ENCODE measurements at regions not wholly inside any gene's neighbourhood (a gene's known extent, or its start where the extent isn't known, plus 50 kb on each side); places are given as distances from the start of the nearest gene placed in this dataset.

DNA sequence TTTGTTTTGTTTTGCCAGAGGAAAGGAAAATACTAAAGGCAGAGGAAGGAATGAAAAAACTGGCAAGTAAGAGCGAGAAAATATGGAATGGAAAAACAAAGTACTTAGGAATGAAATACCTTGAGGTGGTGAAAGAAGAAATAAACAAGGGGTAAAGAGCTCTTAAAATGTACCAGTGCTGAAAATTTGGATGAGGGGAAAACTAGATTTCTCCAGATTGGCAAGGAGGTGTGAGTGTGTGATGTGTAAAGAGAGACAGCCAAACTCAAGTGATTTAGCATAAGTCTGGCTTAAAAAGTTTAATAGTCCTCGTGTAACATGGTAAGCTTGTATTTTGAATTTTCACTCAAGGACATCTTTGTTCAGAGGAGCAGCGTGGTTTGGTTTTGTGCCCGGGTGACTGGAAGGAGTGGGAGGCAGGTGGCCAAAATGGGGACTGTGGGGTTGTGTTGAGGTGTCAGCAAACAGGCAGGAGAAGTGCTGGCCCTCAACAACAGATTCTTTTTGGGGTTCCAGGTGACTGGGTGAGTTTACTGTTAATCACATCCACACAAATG is 102.7 kb downstream of the DACT1 start:
- H3K4me2 ChIP-seq (ENCODE audit: low read depth, low read length) = no peak overlapping the region
- BruUV-seq (replicated peaks) = no TSS peak
- WGBS (ENCODE audit: low lambda C conversion rate) = 28% methylated on average over 4 of the region's 4 CpGs
- H3K27me3 ChIP-seq (ENCODE audit: control insufficient read depth in 1 of 2, insufficient read depth in 2 of 2, low read length in 2 of 2) = no peaks in the 10 kb centered on the region
- DNase-seq (ENCODE audit: low spot score) (no peak), FAIRE-seq (no peak), ATAC-seq (no peak)
- no peaks in the 10 kb centered on the region for H3K9me3 ChIP-seq (ENCODE audit: low read length)
- H3K27ac ChIP-seq (ENCODE audit: extremely low read length, insufficient read depth, low read length) = no peak overlapping the region
- H4K20me1 ChIP-seq (ENCODE audit: insufficient read depth, low read length) = no peaks in the 10 kb centered on the region
- no peak overlapping the region for H2AFZ ChIP-seq (ENCODE audit: low read length)
- no peaks in the 10 kb centered on the region for H3K36me3 ChIP-seq (replicated peaks in 1 of 2; ENCODE audit: control insufficient read depth in 1 of 2, insufficient read depth in 2 of 2, low read length in 2 of 2)
- no peak overlapping the region for H3K4me3 ChIP-seq (replicated peaks in 1 of 3; ENCODE audit: insufficient read depth in 1 of 3, low read depth in 2 of 3, low read length in 3 of 3)
- no peak overlapping the region for H3K9ac ChIP-seq (ENCODE audit: insufficient read depth, low read depth, low read length)
- H3K79me2 ChIP-seq (ENCODE audit: insufficient read depth, low read length) = no peaks in the 10 kb centered on the region
- ChIA-PET POLR2A (no interaction called here), CTCF (ENCODE audit: low intra/inter-chr PET ratio, low total read pairs) (no interaction called here)
- H3K4me1 ChIP-seq (ENCODE audit: insufficient read depth, low read length) = no peaks in the 10 kb centered on the region
- intact Hi-C loops (cut with micrococcal nuclease; ENCODE audit: unreplicated experiment) (no loop called here), in situ Hi-C loops (cut with HindIII; ENCODE audit: extremely low pct_ligation_motif_present, low pct_unique_long_range_greater_than_20kb) (no loop called here)
- no peak for TF ChIP-seq ZNF136 (CRISPR knock-in tag; IDR thresholded peaks at IDR 0.05; ENCODE audit: low read depth)
- TF ChIP-seq SAFB2 (CRISPR knock-in tag; IDR thresholded peaks at IDR 0.05; ENCODE audit: borderline replicate concordance, low read depth) = no peak
- TF ChIP-seq ZNF281 (CRISPR knock-in tag; IDR thresholded peaks at IDR 0.05; ENCODE audit: borderline replicate concordance) = no peak
- no peak for TF ChIP-seq FOSL1 (CRISPR knock-in tag; IDR thresholded peaks at IDR 0.05; ENCODE audit: borderline replicate concordance)
- TF ChIP-seq SMAD3 (CRISPR knock-in tag; IDR thresholded peaks at IDR 0.05) = no peak
- no peak for TF ChIP-seq ZMYM2 (CRISPR knock-in tag; IDR thresholded peaks at IDR 0.05)
- TF ChIP-seq ZNF776 (CRISPR knock-in tag; IDR thresholded peaks at IDR 0.05) = no peak
- TF ChIP-seq TCF7 (IDR thresholded peaks at IDR 0.05; ENCODE audit: low read depth) = no peak
- TF ChIP-seq ZNF558 (CRISPR knock-in tag; IDR thresholded peaks at IDR 0.05; ENCODE audit: borderline replicate concordance) = no peak
- TF ChIP-seq TBL1XR1 (IDR thresholded peaks at IDR 0.05; ENCODE audit: borderline replicate concordance, low read length, partially characterized antibody) = no peak
- no peak for TF ChIP-seq ZNF790 (CRISPR knock-in tag; IDR thresholded peaks at IDR 0.05; ENCODE audit: borderline replicate concordance)
- TF ChIP-seq ZBTB8A (CRISPR knock-in tag; IDR thresholded peaks at IDR 0.05; ENCODE audit: borderline replicate concordance, low read depth) = no peak

Measured in HepG2 (cell line).